Mucosa of rectum (tissue), 2 donors: ENCODE measurements at regions not wholly inside any gene's neighbourhood (a gene's known extent, or its start where the extent isn't known, plus 50 kb on each side); places are given as distances from the start of the nearest gene placed in this dataset.

Source experiments
- H3K27ac ChIP-seq, 2 donors: one replicate each; pipeline ENCODE4 v1.7.0; 2013; ENCODE audit warnings: inconsistent platforms in 2 of 2, low read depth in 2 of 2, low read length in 2 of 2
- H3K27me3 ChIP-seq, 2 donors: one replicate each; pipeline ENCODE4 v1.7.0; 2013; ENCODE audit warnings: low read length in 2 of 2; ENCODE audit not compliant: control insufficient read depth in 2 of 2, insufficient read depth in 2 of 2
- H3K36me3 ChIP-seq, 2 donors: one replicate each; pipeline ENCODE4 v1.7.0; 2013; ENCODE audit warnings: low read length in 2 of 2; ENCODE audit not compliant: control insufficient read depth in 2 of 2, insufficient read depth in 2 of 2
- H3K4me1 ChIP-seq, 2 donors: one replicate each; pipeline ENCODE4 v1.7.0; 2013; ENCODE audit warnings: low read length in 2 of 2, mild to moderate bottlenecking in 1 of 2; ENCODE audit not compliant: control insufficient read depth in 2 of 2, insufficient read depth in 2 of 2
- H3K4me3 ChIP-seq, 2 donors: one replicate each; pipeline ENCODE4 v1.7.0; 2013; ENCODE audit warnings: low read length in 2 of 2
- H3K9ac ChIP-seq, 2 donors: one replicate each; pipeline ENCODE4 v1.7.0; 2013; ENCODE audit warnings: low read length in 2 of 2, low read depth in 1 of 2, mild to moderate bottlenecking in 1 of 2
- H3K9me3 ChIP-seq, 2 donors: one replicate each; pipeline ENCODE4 v1.7.0; 2013; ENCODE audit warnings: low read length in 2 of 2; ENCODE audit not compliant: control insufficient read depth in 2 of 2
- donor health status: healthy.
- donor health status: Normal muscosa, but diverticular disease.

- Histone ChIP-seq H3K27me3 (no peaks in the 10 kb centered on the region), H3K4me1 (no peaks in the 10 kb centered on the region), H3K36me3 (no peaks in the 10 kb centered on the region), H3K9me3 (no peaks in the 10 kb centered on the region), H3K4me3 (no peak overlapping the region), H3K27ac (no peak overlapping the region), H3K9ac (no peak overlapping the region)
Measured at GRCh38 chr12:98253207-98254037, 262.0 kb upstream of the TMPO start.

GRCh38 chr12:98256830-98257229 is 258.6 kb upstream of the TMPO start:
- Histone ChIP-seq H3K4me3 (no peak overlapping the region), H3K4me1 (no peaks in the 10 kb centered on the region), H3K36me3 (no peaks in the 10 kb centered on the region), H3K9me3 (no peaks in the 10 kb centered on the region), H3K27me3 (no peaks in the 10 kb centered on the region), H3K27ac (no peak overlapping the region), H3K9ac (no peak overlapping the region)

GRCh38 chr12:98259693-98260092 is 255.7 kb upstream of the TMPO start:
- Histone ChIP-seq H3K9me3 (no peaks in the 10 kb centered on the region), H3K27me3 (no peaks in the 10 kb centered on the region), H3K9ac (no peak overlapping the region), H3K27ac (no peak overlapping the region), H3K4me1 (no peaks in the 10 kb centered on the region), H3K4me3 (no peak overlapping the region), H3K36me3 (no peaks in the 10 kb centered on the region)

GRCh38 chr12:98260276-98260675 is 255.1 kb upstream of the TMPO start:
- Histone ChIP-seq H3K36me3 (no peaks in the 10 kb centered on the region), H3K4me1 (no peaks in the 10 kb centered on the region), H3K9me3 (no peaks in the 10 kb centered on the region), H3K9ac (no peak overlapping the region), H3K27me3 (no peaks in the 10 kb centered on the region), H3K27ac (no peak overlapping the region), H3K4me3 (no peak overlapping the region)

- no peak overlapping the region for H3K4me3 ChIP-seq
Measured at GRCh38 chr12:98262902-98263301, 252.5 kb upstream of the TMPO start.

GRCh38 chr12:98274430-98275130 is 240.8 kb upstream of the TMPO start:
- H3K9ac ChIP-seq = no peak overlapping the region
- no peak overlapping the region for H3K27ac ChIP-seq
- no peaks in the 10 kb centered on the region for H3K36me3 ChIP-seq
- H3K27me3 ChIP-seq = no peaks in the 10 kb centered on the region
- H3K4me1 ChIP-seq = no peaks in the 10 kb centered on the region
- no peak overlapping the region for H3K4me3 ChIP-seq
- no peaks in the 10 kb centered on the region for H3K9me3 ChIP-seq

More at GRCh38 chr12:98262902-98263301, 252.5 kb upstream of the TMPO start:
- Histone ChIP-seq H3K9ac (no peak overlapping the region), H3K36me3 (no peaks in the 10 kb centered on the region), H3K27me3 (no peaks in the 10 kb centered on the region), H3K9me3 (no peaks in the 10 kb centered on the region), H3K4me1 (no peaks in the 10 kb centered on the region), H3K27ac (no peak overlapping the region)

- H3K27me3 ChIP-seq = no peaks in the 10 kb centered on the region
- H3K36me3 ChIP-seq = no peaks in the 10 kb centered on the region
- no peak overlapping the region for H3K27ac ChIP-seq
- H3K4me3 ChIP-seq = no peak overlapping the region
- no peaks in the 10 kb centered on the region for H3K9me3 ChIP-seq
- H3K4me1 ChIP-seq = no peaks in the 10 kb centered on the region
- H3K9ac ChIP-seq = no peak overlapping the region
Measured at GRCh38 chr12:98275131-98275475, 240.3 kb upstream of the TMPO start.

GRCh38 chr12:98280152-98280551 is 235.2 kb upstream of the TMPO start:
- H3K27ac ChIP-seq = no peak overlapping the region
- H3K27me3 ChIP-seq = no peaks in the 10 kb centered on the region
- H3K4me1 ChIP-seq = no peaks in the 10 kb centered on the region
- no peaks in the 10 kb centered on the region for H3K36me3 ChIP-seq
- no peaks in the 10 kb centered on the region for H3K9me3 ChIP-seq
- H3K4me3 ChIP-seq = no peak overlapping the region
- H3K9ac ChIP-seq = no peak overlapping the region

- Histone ChIP-seq H3K9me3 (no peaks in the 10 kb centered on the region), H3K9ac (no peak overlapping the region), H3K36me3 (no peaks in the 10 kb centered on the region), H3K27me3 (no peaks in the 10 kb centered on the region), H3K4me3 (no peak overlapping the region), H3K4me1 (no peaks in the 10 kb centered on the region), H3K27ac (no peak overlapping the region)
Measured at GRCh38 chr12:98280621-98281020, 234.8 kb upstream of the TMPO start.

GRCh38 chr12:98291828-98292227 is 223.6 kb upstream of the TMPO start:
- H3K27me3 ChIP-seq = no peaks in the 10 kb centered on the region
- H3K4me3 ChIP-seq = no peak overlapping the region
- no peaks in the 10 kb centered on the region for H3K4me1 ChIP-seq
- H3K9ac ChIP-seq = no peak overlapping the region
- H3K9me3 ChIP-seq = no peaks in the 10 kb centered on the region
- no peaks in the 10 kb centered on the region for H3K36me3 ChIP-seq
- H3K27ac ChIP-seq = no peak overlapping the region
